HEK293T (cell line): ENCODE measurements at regions not wholly inside any gene's neighbourhood (a gene's known extent, or its start where the extent isn't known, plus 50 kb on each side); places are given as distances from the start of the nearest gene placed in this dataset.
"Not testable (repeated sequence)": the region's sequence is repeated elsewhere in the genome, so short reads cannot be mapped to it uniquely, and the experiment has no call there.

Source experiments
- CTCF ChIA-PET: fragments of 350-600 bp; formaldehyde crosslinking; extraction: SDS; loops from one replicate; lab custom pipeline; 2021; ENCODE audit warnings: antibody characterized with exemption, inconsistent platforms; lab: Yijun Ruan, JAX
- POLR2A ChIA-PET: fragments of 350-600 bp; formaldehyde crosslinking; extraction: SDS; loops from one replicate; lab custom pipeline; 2020; ENCODE audit warnings: antibody characterized with exemption, inconsistent platforms; lab: Yijun Ruan, JAX
- DNase-seq: peaks from one replicate; pipeline ENCODE4 v3.0.0; 2012; ENCODE audit warnings: mixed read lengths; ENCODE audit errors: extremely low spot score
- ARNT ChIP-seq: fragments of 450-650 bp; IDR thresholded peaks from 2 replicates; pipeline ENCODE4 v1.6.1; 2017; ENCODE audit warnings: mild to moderate bottlenecking
- BHLHE40 ChIP-seq: fragments of 450-650 bp; IDR thresholded peaks from 2 replicates; pipeline ENCODE4 v1.6.1; 2016; ENCODE audit warnings: mild to moderate bottlenecking, moderate library complexity, borderline replicate concordance
- CTBP1 ChIP-seq: fragments of 450-650 bp; IDR thresholded peaks from 2 replicates; pipeline ENCODE4 v1.6.1; 2016; ENCODE audit warnings: borderline replicate concordance
- ELF4 ChIP-seq: fragments of 450-650 bp; IDR thresholded peaks from 2 replicates; pipeline ENCODE4 v1.6.1; 2017; ENCODE audit warnings: antibody characterized with exemption
- FOXA1 ChIP-seq: fragments of 450-650 bp; IDR thresholded peaks from 2 replicates; pipeline ENCODE4 v1.6.1; 2016; ENCODE audit warnings: mild to moderate bottlenecking
- FOXK2 ChIP-seq: fragments of 450-650 bp; IDR thresholded peaks from 2 replicates; pipeline ENCODE4 v1.6.1; 2016; ENCODE audit warnings: mild to moderate bottlenecking
- FOXM1 ChIP-seq: fragments of 450-650 bp; IDR thresholded peaks from 2 replicates; pipeline ENCODE4 v1.6.1; 2017; ENCODE audit warnings: mild to moderate bottlenecking, borderline replicate concordance
- HDGF ChIP-seq: fragments of 450-650 bp; IDR thresholded peaks from 2 replicates; pipeline ENCODE4 v1.6.1; 2017; ENCODE audit warnings: antibody characterized with exemption, borderline replicate concordance
- L3MBTL2 ChIP-seq: fragments of 450-650 bp; conservative IDR thresholded peaks from 2 replicates; pipeline ENCODE4 v1.6.1; 2016; ENCODE audit warnings: mild to moderate bottlenecking
- LEF1 ChIP-seq: fragments of 450-650 bp; IDR thresholded peaks from 2 replicates; pipeline ENCODE4 v1.6.1; 2017; ENCODE audit warnings: mild to moderate bottlenecking, borderline replicate concordance
- NFRKB ChIP-seq: fragments of 450-650 bp; IDR thresholded peaks from 2 replicates; pipeline ENCODE4 v1.6.1; 2016; ENCODE audit warnings: mild to moderate bottlenecking, moderate library complexity
- PKNOX1 ChIP-seq: fragments of 450-650 bp; IDR thresholded peaks from 2 replicates; pipeline ENCODE4 v1.6.1; 2016
- SP1 ChIP-seq: fragments of 450-650 bp; IDR thresholded peaks from 2 replicates; pipeline ENCODE4 v1.6.1; 2017
- SUZ12 ChIP-seq: fragments of 450-650 bp; IDR thresholded peaks from 2 replicates; pipeline ENCODE4 v1.6.1; 2016; ENCODE audit warnings: mild to moderate bottlenecking
- TARDBP ChIP-seq: fragments of 450-650 bp; IDR thresholded peaks from 2 replicates; pipeline ENCODE4 v1.6.1; 2016
- ZNF384 ChIP-seq: fragments of 450-650 bp; IDR thresholded peaks from 2 replicates; pipeline ENCODE4 v1.6.1; 2016

DNA sequence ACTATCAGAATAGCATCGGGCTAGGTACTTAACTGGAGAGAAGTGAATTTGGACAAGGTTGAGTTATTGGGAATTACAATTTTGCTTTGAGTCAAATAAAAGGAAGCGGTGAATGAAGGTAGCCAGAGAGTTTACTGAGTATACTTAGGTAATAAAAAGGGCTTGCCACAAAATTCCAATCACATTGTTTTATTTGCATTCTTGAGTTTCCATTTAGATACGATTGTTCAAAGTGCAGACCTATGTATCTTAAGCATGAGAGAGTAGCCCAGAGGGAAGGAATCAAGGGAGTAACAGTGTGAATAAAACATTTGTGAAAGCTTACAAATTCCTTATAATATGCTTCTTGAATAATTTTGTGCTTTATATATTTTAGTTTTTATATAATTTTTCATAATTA, 102.5 kb upstream of the NDST4 start:
- TF ChIP-seq FOXM1 (no peak), BHLHE40 (no peak), ARNT (no peak), FOXA1 (no peak), HDGF (no peak), LEF1 (no peak), FOXK2 (no peak), L3MBTL2 (no peak), ELF4 (no peak), ZNF384 (no peak), SP1 (no peak)
- CTCF ChIA-PET = no interaction called here
- POLR2A ChIA-PET = no interaction called here
- no peak for DNase-seq

GRCh38 chr4:115213716-115214115, 100.3 kb upstream of the NDST4 start:
- TF ChIP-seq NFRKB (no peak), TARDBP (no peak)
- ChIA-PET CTCF (no interaction called here), POLR2A (no interaction called here)
- DNase-seq = no peak

GRCh38 chr4:115201042-115201330, 87.6 kb upstream of the NDST4 start:
- POLR2A ChIA-PET = no interaction called here
- CTCF ChIA-PET = no interaction called here
- no peak for DNase-seq
- TF ChIP-seq PKNOX1 (no peak), BHLHE40 (no peak), CTBP1 (no peak), NFRKB (no peak), ELF4 (no peak), SUZ12 (no peak), FOXK2 (no peak)

DNA sequence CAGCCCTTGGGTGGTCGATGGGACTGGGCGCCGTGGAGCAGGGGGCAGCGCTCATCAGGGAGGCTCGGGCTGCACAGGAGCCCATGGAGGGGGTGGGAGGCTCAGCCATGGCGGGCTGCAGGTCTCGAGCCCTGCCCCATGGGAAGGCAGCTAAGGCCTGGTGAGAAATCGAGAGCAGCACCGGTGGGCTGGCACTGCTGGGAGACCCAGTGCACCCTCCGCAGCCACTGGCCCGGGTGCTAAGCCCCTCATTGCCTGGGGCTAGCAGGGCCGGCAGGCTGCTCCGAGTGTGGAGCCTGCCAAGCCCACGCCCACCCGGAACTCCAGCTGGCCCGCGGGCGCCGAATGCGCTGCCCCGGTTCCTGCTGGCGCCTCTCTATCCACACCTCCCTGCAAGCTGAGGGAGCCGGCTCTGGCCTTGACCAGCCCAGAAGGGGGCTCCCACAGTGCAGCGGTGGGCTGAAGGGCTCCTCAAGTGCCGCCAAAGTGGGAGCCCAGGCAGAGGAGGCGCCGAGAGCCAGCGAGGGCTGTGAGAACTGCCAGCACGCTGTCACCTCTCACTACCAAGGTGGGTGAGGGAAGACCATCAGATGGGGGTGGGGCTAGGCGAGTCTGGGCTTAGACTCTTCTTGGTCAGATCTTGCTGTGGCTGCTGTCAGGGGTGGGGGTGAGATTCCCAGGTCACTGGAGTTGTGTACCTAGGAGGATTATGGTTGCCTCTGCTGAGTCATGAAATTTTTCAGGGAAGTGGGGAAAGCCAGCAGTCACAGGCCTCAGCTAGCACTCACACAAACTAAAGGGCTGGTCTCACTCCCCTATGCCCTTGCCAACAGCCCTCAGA, 87.0 kb upstream of the NDST4 start:
- POLR2A ChIA-PET, DNase-seq, CTCF ChIA-PET: not testable (repeated sequence)

DNA sequence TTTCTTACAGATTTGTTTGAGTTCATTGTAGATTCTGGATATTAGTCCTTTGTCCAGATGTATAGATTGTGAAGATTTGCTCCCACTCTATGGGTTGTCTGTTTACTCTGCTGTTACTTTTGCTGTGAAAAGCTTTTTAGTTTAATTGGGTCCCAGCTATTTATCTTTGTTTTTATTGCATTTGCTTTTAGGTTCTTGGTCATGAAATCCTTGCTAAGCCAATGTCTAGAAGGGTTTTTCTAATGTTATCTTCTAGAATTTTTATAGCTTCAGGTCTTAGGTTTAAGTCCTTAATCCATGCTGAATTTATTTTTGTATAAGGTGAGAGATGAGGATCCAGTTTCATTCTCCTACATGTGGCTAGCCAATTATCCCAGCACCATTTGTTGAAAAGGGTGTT, 81.2 kb upstream of the NDST4 start:
- CTCF ChIA-PET, DNase-seq, POLR2A ChIA-PET: not testable (repeated sequence)

- ChIA-PET POLR2A (no interaction called here), CTCF (no interaction called here)
- TF ChIP-seq LEF1 = no peak
- TF ChIP-seq SUZ12 = no peak
- TF ChIP-seq FOXA1 = no peak
- TF ChIP-seq BHLHE40 = no peak
- TF ChIP-seq ARNT = no peak
- no peak for TF ChIP-seq L3MBTL2
- TF ChIP-seq CTBP1 = no peak
- TF ChIP-seq TARDBP = no peak
- no peak for TF ChIP-seq SP1
- no peak for DNase-seq
Observed at GRCh38 chr4:115190529-115190928, 77.1 kb upstream of the NDST4 start.

GRCh38 chr4:115187136-115187535, 73.7 kb upstream of the NDST4 start:
- ChIA-PET POLR2A (no interaction called here), CTCF (no interaction called here)
- no peak for DNase-seq

GRCh38 chr4:115179438-115180062, 66.1 kb upstream of the NDST4 start:
- DNase-seq, POLR2A ChIA-PET, CTCF ChIA-PET: not testable (repeated sequence)

More at GRCh38 chr4:115187136-115187535, 73.7 kb upstream of the NDST4 start:
- no peak for TF ChIP-seq SUZ12
- no peak for TF ChIP-seq SP1
- no peak for TF ChIP-seq L3MBTL2

DNA sequence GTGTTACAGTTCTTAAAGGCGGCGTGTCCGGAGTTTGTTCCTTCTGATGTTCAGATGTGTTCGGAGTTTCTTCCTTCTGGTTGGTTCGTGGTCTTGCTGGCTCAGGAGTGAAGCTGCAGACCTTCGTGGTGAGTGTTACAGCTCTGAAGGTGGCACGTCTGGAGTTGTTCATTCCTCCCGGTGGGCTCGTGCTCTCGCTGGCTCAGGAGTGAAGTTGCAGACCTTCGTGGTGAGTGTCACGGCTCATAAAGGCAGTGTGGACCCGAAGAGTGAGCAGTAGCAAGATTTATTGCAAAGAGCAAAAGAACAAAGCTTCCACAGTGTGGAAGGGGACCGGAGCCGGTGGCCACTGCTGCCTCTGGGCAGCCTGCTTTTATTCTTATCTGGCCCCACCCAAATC, 65.3 kb upstream of the NDST4 start:
- DNase-seq, CTCF ChIA-PET, POLR2A ChIA-PET: not testable (repeated sequence)
